Fibroblast of the aortic adventitia (primary cell): ENCODE measurements at regions not wholly inside any gene's neighbourhood (a gene's known extent, or its start where the extent isn't known, plus 50 kb on each side); places are given as distances from the start of the nearest gene placed in this dataset.

Source experiments
- DNase-seq: peaks from one replicate; pipeline ENCODE4 v3.0.0-alpha.2; 2010; ENCODE audit warnings: low read depth
- H3K4me3 ChIP-seq: 2 replicates; pipeline ENCODE4 v1.5.1; 2011; ENCODE audit warnings: low read depth, mild to moderate bottlenecking, control low read depth, low read length, moderate library complexity
- TF ChIP-seq, protein P1 (sequence below): IDR thresholded peaks from 2 replicates; pipeline ENCODE4 v1.5.1; 2011; ENCODE audit warnings: mild to moderate bottlenecking, low read length, control low read depth, inconsistent platforms; ENCODE audit not compliant: insufficient read depth

DNA sequence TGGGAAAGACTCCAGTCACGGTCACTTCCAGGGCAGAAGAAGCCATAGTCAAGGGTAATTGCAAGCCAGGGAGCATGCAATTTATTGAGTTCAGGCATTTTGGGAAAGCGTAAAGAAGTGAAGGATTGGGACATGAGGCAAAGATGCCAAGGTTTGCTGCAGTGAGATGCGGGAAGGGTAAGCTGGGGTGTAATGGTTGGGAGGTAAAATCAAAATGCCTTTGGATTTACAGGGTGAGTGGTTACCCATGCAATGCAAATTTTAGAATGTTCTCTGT is 167.5 kb downstream of the BRMS1L start:
- TF ChIP-seq, protein P1, sequence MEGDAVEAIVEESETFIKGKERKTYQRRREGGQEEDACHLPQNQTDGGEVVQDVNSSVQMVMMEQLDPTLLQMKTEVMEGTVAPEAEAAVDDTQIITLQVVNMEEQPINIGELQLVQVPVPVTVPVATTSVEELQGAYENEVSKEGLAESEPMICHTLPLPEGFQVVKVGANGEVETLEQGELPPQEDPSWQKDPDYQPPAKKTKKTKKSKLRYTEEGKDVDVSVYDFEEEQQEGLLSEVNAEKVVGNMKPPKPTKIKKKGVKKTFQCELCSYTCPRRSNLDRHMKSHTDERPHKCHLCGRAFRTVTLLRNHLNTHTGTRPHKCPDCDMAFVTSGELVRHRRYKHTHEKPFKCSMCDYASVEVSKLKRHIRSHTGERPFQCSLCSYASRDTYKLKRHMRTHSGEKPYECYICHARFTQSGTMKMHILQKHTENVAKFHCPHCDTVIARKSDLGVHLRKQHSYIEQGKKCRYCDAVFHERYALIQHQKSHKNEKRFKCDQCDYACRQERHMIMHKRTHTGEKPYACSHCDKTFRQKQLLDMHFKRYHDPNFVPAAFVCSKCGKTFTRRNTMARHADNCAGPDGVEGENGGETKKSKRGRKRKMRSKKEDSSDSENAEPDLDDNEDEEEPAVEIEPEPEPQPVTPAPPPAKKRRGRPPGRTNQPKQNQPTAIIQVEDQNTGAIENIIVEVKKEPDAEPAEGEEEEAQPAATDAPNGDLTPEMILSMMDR, result no peak
- DNase-seq, result no peak
- no peak overlapping the region for H3K4me3 ChIP-seq

DNA sequence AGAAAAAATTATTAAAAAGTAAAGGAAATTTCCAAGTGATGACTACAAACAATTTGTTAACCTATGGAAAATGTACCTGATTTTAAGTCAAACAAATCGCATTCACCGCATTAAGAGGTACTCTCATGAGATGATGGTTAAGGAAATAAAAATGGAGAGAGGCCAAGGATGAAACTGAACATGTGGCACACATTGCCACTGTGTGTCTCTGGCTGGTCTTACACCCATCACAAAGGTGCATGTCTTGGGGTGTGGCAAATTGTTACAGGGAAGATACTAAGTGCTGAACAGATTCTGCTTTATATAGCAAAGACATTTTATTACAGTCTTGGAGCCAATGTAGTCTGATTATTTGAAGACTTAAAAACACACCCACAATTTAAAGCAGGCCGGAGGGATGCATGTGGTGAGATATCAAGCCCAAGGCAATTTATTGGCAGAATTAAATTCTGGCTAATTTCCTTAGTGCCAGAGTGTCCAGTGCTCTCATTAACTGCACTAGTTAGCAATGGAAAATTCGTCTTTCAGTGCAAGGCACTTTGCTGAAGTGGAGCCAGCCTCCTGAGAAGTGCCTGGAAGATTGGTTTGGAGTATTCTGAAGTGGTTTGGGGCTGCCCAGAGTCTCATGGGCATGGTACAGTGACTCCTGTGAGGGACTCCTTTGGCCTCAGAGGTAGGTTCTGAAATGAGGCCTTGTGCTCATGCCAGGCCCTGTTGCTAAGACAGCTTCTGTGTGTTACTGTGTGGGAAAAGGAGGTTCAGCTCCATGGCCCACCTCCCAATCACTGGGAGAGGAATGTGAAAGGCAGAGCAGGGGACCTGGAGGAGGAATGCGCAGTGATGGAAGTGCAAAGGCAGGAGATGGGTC is 166.9 kb downstream of the BRMS1L start:
- TF ChIP-seq, protein P1, result no peak
- H3K4me3 ChIP-seq, result no peak overlapping the region
- no peak for DNase-seq

DNA sequence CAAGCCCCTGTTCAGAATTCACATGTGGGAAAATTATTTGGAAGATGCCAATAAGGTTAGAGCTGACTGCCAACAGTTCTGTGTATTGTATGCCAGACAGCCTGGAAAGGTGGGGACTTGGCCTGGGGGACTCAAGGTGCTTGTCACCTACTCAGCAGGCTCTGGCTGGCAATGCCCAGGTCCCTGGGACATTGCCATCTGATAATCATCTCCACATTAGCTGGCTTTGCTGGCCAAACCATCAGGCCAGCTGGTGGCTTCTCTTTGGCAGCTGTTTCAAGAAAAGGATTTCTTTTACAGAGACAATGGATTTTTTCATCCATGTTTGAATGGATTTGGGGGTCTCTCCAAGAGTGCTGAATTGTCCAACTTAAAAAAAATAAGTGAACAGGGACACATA is 165.2 kb downstream of the BRMS1L start:
- TF ChIP-seq, protein P1, result no peak
- H3K4me3 ChIP-seq, result no peak overlapping the region
- no peak for DNase-seq

DNA sequence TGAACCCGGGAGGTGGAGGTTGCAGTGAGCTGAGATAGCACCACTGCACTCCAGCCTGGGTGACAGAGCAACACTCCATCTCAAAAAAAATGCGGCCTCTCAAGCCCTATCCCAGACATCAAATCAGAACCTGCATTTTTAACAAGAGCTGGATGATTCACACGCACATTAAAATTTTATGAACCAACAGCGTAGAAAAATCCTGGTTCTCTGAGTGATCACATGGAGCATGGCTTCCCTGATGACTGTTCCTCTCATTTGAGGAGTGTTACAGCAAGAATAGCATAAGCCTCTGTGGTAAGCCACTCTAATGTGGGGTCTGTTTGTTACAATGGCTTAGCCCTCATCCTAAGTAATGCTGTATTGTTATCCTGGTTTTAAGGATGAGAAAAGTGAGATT is 163.6 kb downstream of the BRMS1L start:
- TF ChIP-seq, protein P1, result no peak
- no peak overlapping the region for H3K4me3 ChIP-seq
- no peak for DNase-seq

DNA sequence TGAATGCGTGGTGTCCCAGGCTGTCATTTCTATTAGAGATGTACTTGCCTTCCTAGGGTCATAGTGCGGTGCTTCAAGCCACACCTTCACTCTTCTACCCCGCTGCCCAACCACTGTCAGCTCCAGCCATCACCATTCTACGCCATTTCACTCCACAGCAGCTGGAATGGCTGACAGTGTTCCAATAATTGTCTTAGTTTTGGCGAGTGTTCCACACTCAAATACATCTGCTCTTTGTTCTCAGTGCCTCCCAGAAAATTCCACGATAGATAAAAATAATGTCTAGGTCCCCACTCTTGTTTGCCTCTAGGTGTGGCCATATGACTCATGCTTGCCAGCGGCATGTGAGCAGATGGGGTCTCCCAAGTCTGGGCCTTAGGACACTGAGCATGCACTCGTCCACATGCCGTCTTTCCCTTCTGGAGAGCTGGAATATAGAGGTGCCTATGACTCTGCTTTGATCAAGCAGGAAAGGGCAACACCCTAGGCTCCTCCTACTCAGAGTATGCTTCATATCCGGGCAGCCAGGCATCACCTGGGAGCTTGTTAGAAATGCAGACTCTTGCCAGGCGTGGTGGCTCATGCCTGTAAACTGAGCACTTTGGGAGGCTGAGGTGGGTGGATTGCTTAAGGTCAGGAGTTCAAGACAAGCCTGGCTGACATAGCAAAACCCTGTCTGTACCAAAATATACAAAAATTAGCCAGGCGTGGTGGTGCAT is 163.0 kb downstream of the BRMS1L start:
- H3K4me3 ChIP-seq, result no peak overlapping the region
- no peak for DNase-seq
- TF ChIP-seq, protein P1, result no peak

DNA sequence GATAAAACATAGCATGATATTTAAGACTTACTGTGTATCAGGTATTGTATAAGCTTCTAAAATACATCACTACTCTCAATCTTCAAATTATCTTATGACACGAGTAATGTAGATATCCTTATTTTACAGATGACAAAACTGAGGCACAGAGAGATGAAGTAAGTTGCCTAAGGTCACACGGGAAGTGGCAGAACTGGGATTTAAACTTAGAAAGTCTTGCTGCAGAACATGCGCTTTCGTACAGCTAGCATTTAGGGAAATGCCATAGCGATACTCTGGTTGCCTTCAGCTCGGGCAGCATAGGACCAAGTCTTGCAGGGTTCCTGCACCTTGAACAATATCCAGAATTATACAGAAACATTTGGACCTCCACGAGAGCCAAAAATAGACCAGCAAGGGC is 162.4 kb downstream of the BRMS1L start:
- no peak overlapping the region for H3K4me3 ChIP-seq
- no peak for DNase-seq
- TF ChIP-seq, protein P1, result no peak
